Type B pancreatic cell (in vitro differentiated cells): ENCODE measurements at regions not wholly inside any gene's neighbourhood (a gene's known extent, or its start where the extent isn't known, plus 50 kb on each side); places are given as distances from the start of the nearest gene placed in this dataset.
"Not testable (repeated sequence)": the region's sequence is repeated elsewhere in the genome, so short reads cannot be mapped to it uniquely, and the experiment has no call there.

Source experiments
- DNase-seq: peaks from one replicate; pipeline ENCODE4 v3.0.0; 2021; ENCODE audit warnings: mixed read lengths; ENCODE audit not compliant: unreplicated experiment; ENCODE audit errors: extremely low spot score
- H3K27ac Mint-ChIP-seq: 2 replicates; pipeline ENCODE4 v1.8.0; 2021; ENCODE audit warnings: mild to moderate bottlenecking, mixed read lengths
- H3K27me3 Mint-ChIP-seq: 2 replicates; pipeline ENCODE4 v1.8.0; 2021; ENCODE audit warnings: mixed read lengths
- H3K36me3 Mint-ChIP-seq: 2 replicates; pipeline ENCODE4 v1.8.0; 2021; ENCODE audit warnings: mixed read lengths
- H3K4me1 Mint-ChIP-seq: one replicate; pipeline ENCODE4 v1.8.0; 2021; ENCODE audit warnings: mixed read lengths; ENCODE audit not compliant: unreplicated experiment
- H3K4me3 Mint-ChIP-seq: 2 replicates; pipeline ENCODE4 v1.8.0; 2021; ENCODE audit warnings: mild to moderate bottlenecking, mixed read lengths
- H3K9me3 Mint-ChIP-seq: 2 replicates; pipeline ENCODE4 v1.8.0; 2021; ENCODE audit warnings: mixed read lengths
- CTCF ChIP-seq: fragments of 200-600 bp; sonication (generic); conservative IDR thresholded peaks from 2 replicates; pipeline ENCODE4 v1.5.0; 2021; ENCODE audit warnings: antibody characterized with exemption, mild to moderate bottlenecking

- DNase-seq = no peak
- no peaks in the 10 kb centered on the region for H3K36me3 Mint-ChIP-seq
- H3K4me3 Mint-ChIP-seq = no peak overlapping the region
- H3K27me3 Mint-ChIP-seq = no peaks in the 10 kb centered on the region
- TF ChIP-seq CTCF = no peak
- no peak overlapping the region for H3K27ac Mint-ChIP-seq
- H3K4me1 Mint-ChIP-seq = peaks cover 32% of the 10 kb centered on the region
- no peaks in the 10 kb centered on the region for H3K9me3 Mint-ChIP-seq
Measured at GRCh38 chr2:38243186-38243880, 133.7 kb downstream of the ATL2 start.

GRCh38 chr2:38239452-38239851, 137.6 kb downstream of the ATL2 start:
- Mint-ChIP-seq H3K4me3 (no peak overlapping the region), H3K36me3 (no peaks in the 10 kb centered on the region), H3K27me3 (no peaks in the 10 kb centered on the region), H3K4me1 (peaks cover 6% of the 10 kb centered on the region), H3K9me3 (peaks cover 4% of the 10 kb centered on the region), H3K27ac (no peak overlapping the region)
- TF ChIP-seq CTCF = no peak
- no peak for DNase-seq

GRCh38 chr2:38238705-38239104, 138.4 kb downstream of the ATL2 start:
- not testable (repeated sequence) for H3K9me3 Mint-ChIP-seq, H3K4me1 Mint-ChIP-seq, H3K36me3 Mint-ChIP-seq, H3K27ac Mint-ChIP-seq, H3K4me3 Mint-ChIP-seq, DNase-seq, H3K27me3 Mint-ChIP-seq

GRCh38 chr2:38237311-38237710, 139.8 kb downstream of the ATL2 start:
- TF ChIP-seq CTCF = no peak
- Mint-ChIP-seq H3K4me1 (peaks cover 11% of the 10 kb centered on the region), H3K36me3 (no peaks in the 10 kb centered on the region), H3K27ac (no peak overlapping the region), H3K4me3 (no peak overlapping the region), H3K27me3 (no peaks in the 10 kb centered on the region), H3K9me3 (peaks cover 7% of the 10 kb centered on the region)
- no peak for DNase-seq

GRCh38 chr2:38233231-38233983, 143.7 kb downstream of the ATL2 start:
- Mint-ChIP-seq H3K9me3 (peaks cover 7% of the 10 kb centered on the region), H3K36me3 (no peaks in the 10 kb centered on the region), H3K27me3 (peaks cover 3% of the 10 kb centered on the region), H3K27ac (no peak overlapping the region), H3K4me3 (no peak overlapping the region), H3K4me1 (peaks cover 11% of the 10 kb centered on the region)
- no peak for DNase-seq
- no peak for TF ChIP-seq CTCF

GRCh38 chr2:38232454-38232853, 144.6 kb downstream of the ATL2 start:
- Mint-ChIP-seq H3K4me3 (no peak overlapping the region), H3K4me1 (peaks cover 11% of the 10 kb centered on the region), H3K27me3 (peaks cover 3% of the 10 kb centered on the region), H3K36me3 (no peaks in the 10 kb centered on the region), H3K27ac (no peak overlapping the region), H3K9me3 (peaks cover 7% of the 10 kb centered on the region)
- no peak for TF ChIP-seq CTCF
- no peak for DNase-seq
